HL-60 (cell line): ENCODE measurements at regions not wholly inside any gene's neighbourhood (a gene's known extent, or its start where the extent isn't known, plus 50 kb on each side); places are given as distances from the start of the nearest gene placed in this dataset.

Experiments used
- CTCF ChIP-seq: IDR thresholded peaks from one replicate; pipeline ENCODE4 v1.5.1; 2011; ENCODE audit warnings: low read length, control low read depth, inconsistent platforms; ENCODE audit not compliant: insufficient read depth
- POLR2AphosphoS5 ChIP-seq: IDR thresholded peaks from 2 replicates; pipeline ENCODE4 v1.6.1; 2012; ENCODE audit warnings: low read depth

GRCh38 chr20:5489601-5490000 lies 121.2 kb downstream of the GPCPD1 start:
- TF ChIP-seq CTCF (no peak), POLR2AphosphoS5 (no peak)
